ENCODE measurements at regions not wholly inside any gene's neighbourhood (a gene's known extent, or its start where the extent isn't known, plus 50 kb on each side); places are given as distances from the start of the nearest gene placed in this dataset.

- no peak for DNase-seq (ENCODE audit: unreplicated experiment)
- POLR2A ChIA-PET = no interaction called here
- no peaks in the 10 kb centered on the region for H3K36me3 Mint-ChIP-seq (ENCODE audit: insufficient read depth, unreplicated experiment)
- no peak overlapping the region for H3K27ac Mint-ChIP-seq (ENCODE audit: low read depth, unreplicated experiment)
- H3K27me3 Mint-ChIP-seq (ENCODE audit: insufficient read depth, unreplicated experiment) = no peaks in the 10 kb centered on the region
- H3K4me1 Mint-ChIP-seq (ENCODE audit: insufficient read depth, unreplicated experiment) = peaks cover 5% of the 10 kb centered on the region
- CTCF ChIA-PET = interaction anchor here (1.4 kb wide), 1 partner anchor 362 kb away, joined by 4 read pairs; no protein-coding TSS in a partner anchor
- intact Hi-C loops (cut with micrococcal nuclease) = no loop called here
- no peak overlapping the region for H3K4me3 Mint-ChIP-seq (ENCODE audit: unreplicated experiment)
- no TSS peak for BruUV-seq (replicated peaks)
- TF ChIP-seq CTCF (IDR thresholded peaks at IDR 0.05; ENCODE audit: unreplicated experiment) = no peak
- H3K9me3 Mint-ChIP-seq (ENCODE audit: unreplicated experiment) = peaks cover 18% of the 10 kb centered on the region
Observed at GRCh38 chr4:163649557-163650091, 155.1 kb downstream of the TMA16 start.

- no TSS peak for BruUV-seq (replicated peaks)
- Mint-ChIP-seq H3K9me3 (ENCODE audit: unreplicated experiment) (peaks cover 4% of the 10 kb centered on the region), H3K4me1 (ENCODE audit: insufficient read depth, unreplicated experiment) (peaks cover 5% of the 10 kb centered on the region), H3K36me3 (ENCODE audit: insufficient read depth, unreplicated experiment) (no peaks in the 10 kb centered on the region), H3K27ac (ENCODE audit: low read depth, unreplicated experiment) (no peak overlapping the region), H3K4me3 (ENCODE audit: unreplicated experiment) (no peak overlapping the region), H3K27me3 (ENCODE audit: insufficient read depth, unreplicated experiment) (no peaks in the 10 kb centered on the region)
- DNase-seq (ENCODE audit: unreplicated experiment) = no peak
- no peak for TF ChIP-seq CTCF (IDR thresholded peaks at IDR 0.05; ENCODE audit: unreplicated experiment)
- CTCF ChIA-PET = interaction anchor here (0.6 kb wide), 1 partner anchor 1117 kb away, joined by 5 read pairs; no protein-coding TSS in a partner anchor
- POLR2A ChIA-PET = no interaction called here
- intact Hi-C loops (cut with micrococcal nuclease) = no loop called here
Observed at GRCh38 chr4:163651761-163652160, 157.3 kb downstream of the TMA16 start.

- intact Hi-C loops (cut with micrococcal nuclease) = no loop called here
- no peak overlapping the region for H3K4me3 Mint-ChIP-seq (ENCODE audit: unreplicated experiment)
- TF ChIP-seq CTCF (IDR thresholded peaks at IDR 0.05; ENCODE audit: unreplicated experiment) = no peak
- H3K36me3 Mint-ChIP-seq (ENCODE audit: insufficient read depth, unreplicated experiment) = no peaks in the 10 kb centered on the region
- ChIA-PET POLR2A (no interaction called here), CTCF (interaction anchor here (0.6 kb wide), 1 partner anchor 604 kb away, joined by 4 read pairs; no protein-coding TSS in a partner anchor)
- no peaks in the 10 kb centered on the region for H3K9me3 Mint-ChIP-seq (ENCODE audit: unreplicated experiment)
- no TSS peak for BruUV-seq (replicated peaks)
- no peaks in the 10 kb centered on the region for H3K27me3 Mint-ChIP-seq (ENCODE audit: insufficient read depth, unreplicated experiment)
- peaks cover 4% of the 10 kb centered on the region for H3K4me1 Mint-ChIP-seq (ENCODE audit: insufficient read depth, unreplicated experiment)
- DNase-seq (ENCODE audit: unreplicated experiment) = no peak
- no peak overlapping the region for H3K27ac Mint-ChIP-seq (ENCODE audit: low read depth, unreplicated experiment)
Observed at GRCh38 chr4:163654621-163655020, 160.1 kb downstream of the TMA16 start.

- no peaks in the 10 kb centered on the region for H3K9me3 Mint-ChIP-seq (ENCODE audit: unreplicated experiment)
- DNase-seq (ENCODE audit: unreplicated experiment) = no peak
- no peak overlapping the region for H3K27ac Mint-ChIP-seq (ENCODE audit: low read depth, unreplicated experiment)
- no TSS peak for BruUV-seq (replicated peaks)
- no peaks in the 10 kb centered on the region for H3K4me1 Mint-ChIP-seq (ENCODE audit: insufficient read depth, unreplicated experiment)
- TF ChIP-seq CTCF (IDR thresholded peaks at IDR 0.05; ENCODE audit: unreplicated experiment) = no peak
- no peaks in the 10 kb centered on the region for H3K36me3 Mint-ChIP-seq (ENCODE audit: insufficient read depth, unreplicated experiment)
- CTCF ChIA-PET = no interaction called here
- intact Hi-C loops (cut with micrococcal nuclease) = no loop called here
- no peaks in the 10 kb centered on the region for H3K27me3 Mint-ChIP-seq (ENCODE audit: insufficient read depth, unreplicated experiment)
- POLR2A ChIA-PET = no interaction called here
- H3K4me3 Mint-ChIP-seq (ENCODE audit: unreplicated experiment) = no peak overlapping the region
Observed at GRCh38 chr4:163660636-163661035, 166.1 kb downstream of the TMA16 start.

Measured in MCF 10A (cell line).